ENCODE measurements at regions not wholly inside any gene's neighbourhood (a gene's known extent, or its start where the extent isn't known, plus 50 kb on each side); places are given as distances from the start of the nearest gene placed in this dataset.

DNA sequence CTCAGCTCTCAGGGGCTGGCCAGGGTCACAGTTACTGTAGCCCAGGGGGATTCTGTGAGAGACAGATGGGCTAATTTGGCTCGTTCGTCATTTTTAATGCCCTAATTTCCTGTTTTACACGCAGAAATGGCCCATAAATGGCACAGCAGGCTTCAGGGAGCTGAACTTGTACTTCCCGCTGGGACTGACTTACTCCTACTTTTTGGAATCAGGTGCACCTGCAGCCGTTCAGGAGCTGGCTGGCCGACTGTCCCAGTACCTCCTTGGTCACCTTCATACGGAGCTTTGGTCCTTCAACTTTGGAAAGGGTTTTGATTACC is 62.4 kb upstream of the URI1 start:
- no peak for TF ChIP-seq POLR2A (IDR thresholded peaks at IDR 0.05)
- no peak for TF ChIP-seq CTCF (IDR thresholded peaks at IDR 0.05)

Measured in body of pancreas (tissue), 4 donors.